Muscle layer of duodenum (tissue), 2 donors: ENCODE measurements at regions not wholly inside any gene's neighbourhood (a gene's known extent, or its start where the extent isn't known, plus 50 kb on each side); places are given as distances from the start of the nearest gene placed in this dataset.

Source experiments
- H3K27ac ChIP-seq: one replicate; pipeline ENCODE4 v1.7.0; 2013; ENCODE audit warnings: mild to moderate bottlenecking, low read length
- H3K27me3 ChIP-seq: one replicate; pipeline ENCODE4 v1.7.0; 2013; ENCODE audit warnings: low read depth, mild to moderate bottlenecking, control low read depth, low read length
- H3K36me3 ChIP-seq, 2 donors: one replicate each; pipeline ENCODE4 v1.7.0; 2013; ENCODE audit warnings: low read length in 2 of 2, control low read depth in 1 of 2, mild to moderate bottlenecking in 1 of 2; ENCODE audit not compliant: insufficient read depth in 2 of 2, control insufficient read depth in 1 of 2
- H3K4me1 ChIP-seq, 2 donors: one replicate each; pipeline ENCODE4 v1.7.0; 2013; ENCODE audit warnings: low read length in 2 of 2, mild to moderate bottlenecking in 2 of 2, control low read depth in 1 of 2, moderate library complexity in 1 of 2; ENCODE audit not compliant: insufficient read depth in 2 of 2, control insufficient read depth in 1 of 2
- H3K4me3 ChIP-seq, 2 donors: one replicate each; pipeline ENCODE4 v1.7.0; 2013; ENCODE audit warnings: low read length in 2 of 2, low read depth in 1 of 2, mild to moderate bottlenecking in 1 of 2
- H3K9me3 ChIP-seq, 2 donors: one replicate each; pipeline ENCODE4 v1.7.0; 2013; ENCODE audit warnings: low read length in 2 of 2, control low read depth in 1 of 2, mild to moderate bottlenecking in 1 of 2; ENCODE audit not compliant: control insufficient read depth in 1 of 2
- donor health status: healthy.

GRCh38 chr18:7466190-7466589 lies 100.9 kb upstream of the PTPRM start:
- H3K4me3 ChIP-seq: no peak overlapping the region
- no peak overlapping the region for H3K27ac ChIP-seq
- no peaks in the 10 kb centered on the region for H3K9me3 ChIP-seq
- peaks cover 6 to 19% of the 10 kb centered on the region in 2 donors for H3K4me1 ChIP-seq
- no peaks in the 10 kb centered on the region for H3K27me3 ChIP-seq
- no peaks in the 10 kb centered on the region for H3K36me3 ChIP-seq

GRCh38 chr18:7467708-7468466 lies 99.2 kb upstream of the PTPRM start:
- no peak overlapping the region for H3K4me3 ChIP-seq
- H3K9me3 ChIP-seq: no peaks in the 10 kb centered on the region
- H3K27me3 ChIP-seq: no peaks in the 10 kb centered on the region
- H3K36me3 ChIP-seq: no peaks in the 10 kb centered on the region
- no peak overlapping the region for H3K27ac ChIP-seq
- H3K4me1 ChIP-seq: peaks cover 6 to 15% of the 10 kb centered on the region in 2 donors

GRCh38 chr18:7470101-7470500 lies 97.0 kb upstream of the PTPRM start:
- Histone ChIP-seq H3K27ac (no peak overlapping the region), H3K36me3 (no peaks in the 10 kb centered on the region), H3K27me3 (no peaks in the 10 kb centered on the region), H3K4me3 (no peak overlapping the region), H3K9me3 (no peaks in the 10 kb centered on the region), H3K4me1 (no peaks in the 10 kb centered on the region)

GRCh38 chr18:7470503-7470902 lies 96.6 kb upstream of the PTPRM start:
- H3K9me3 ChIP-seq: no peaks in the 10 kb centered on the region
- H3K4me1 ChIP-seq: no peaks in the 10 kb centered on the region
- H3K27ac ChIP-seq: no peak overlapping the region
- H3K4me3 ChIP-seq: no peak overlapping the region
- H3K36me3 ChIP-seq: no peaks in the 10 kb centered on the region
- H3K27me3 ChIP-seq: no peaks in the 10 kb centered on the region

GRCh38 chr18:7476386-7476785 lies 90.7 kb upstream of the PTPRM start:
- Histone ChIP-seq H3K4me3 (no peak overlapping the region), H3K4me1 (no peaks in the 10 kb centered on the region), H3K27me3 (no peaks in the 10 kb centered on the region), H3K36me3 (no peaks in the 10 kb centered on the region), H3K27ac (no peak overlapping the region), H3K9me3 (no peaks in the 10 kb centered on the region)

GRCh38 chr18:7479756-7480155 lies 87.4 kb upstream of the PTPRM start:
- no peaks in the 10 kb centered on the region for H3K4me1 ChIP-seq
- no peaks in the 10 kb centered on the region for H3K9me3 ChIP-seq
- H3K36me3 ChIP-seq: no peaks in the 10 kb centered on the region
- no peak overlapping the region for H3K4me3 ChIP-seq
- H3K27me3 ChIP-seq: no peaks in the 10 kb centered on the region
- no peak overlapping the region for H3K27ac ChIP-seq

- H3K4me3 ChIP-seq: no peak overlapping the region
- no peaks in the 10 kb centered on the region for H3K9me3 ChIP-seq
- H3K4me1 ChIP-seq: no peaks in the 10 kb centered on the region
- H3K36me3 ChIP-seq: no peaks in the 10 kb centered on the region
- no peak overlapping the region for H3K27ac ChIP-seq
- no peaks in the 10 kb centered on the region for H3K27me3 ChIP-seq
Measured at GRCh38 chr18:7480879-7481278, 86.2 kb upstream of the PTPRM start.

GRCh38 chr18:7482342-7482741 lies 84.8 kb upstream of the PTPRM start:
- Histone ChIP-seq H3K27me3 (no peaks in the 10 kb centered on the region), H3K27ac (no peak overlapping the region), H3K4me3 (no peak overlapping the region), H3K4me1 (no peaks in the 10 kb centered on the region), H3K36me3 (no peaks in the 10 kb centered on the region), H3K9me3 (no peaks in the 10 kb centered on the region)

GRCh38 chr18:7485616-7486015 lies 81.5 kb upstream of the PTPRM start:
- Histone ChIP-seq H3K4me1 (no peaks in the 10 kb centered on the region), H3K27ac (no peak overlapping the region), H3K36me3 (no peaks in the 10 kb centered on the region)

GRCh38 chr18:7488571-7488970 lies 78.5 kb upstream of the PTPRM start:
- no peaks in the 10 kb centered on the region for H3K27me3 ChIP-seq
- H3K27ac ChIP-seq: no peak overlapping the region
- no peaks in the 10 kb centered on the region for H3K36me3 ChIP-seq
- H3K4me3 ChIP-seq: no peak overlapping the region
- H3K9me3 ChIP-seq: no peaks in the 10 kb centered on the region
- H3K4me1 ChIP-seq: no peaks in the 10 kb centered on the region

More at GRCh38 chr18:7485616-7486015, 81.5 kb upstream of the PTPRM start:
- Histone ChIP-seq H3K4me3 (no peak overlapping the region), H3K27me3 (no peaks in the 10 kb centered on the region), H3K9me3 (no peaks in the 10 kb centered on the region)

GRCh38 chr18:7490104-7490503 lies 77.0 kb upstream of the PTPRM start:
- Histone ChIP-seq H3K27me3 (no peaks in the 10 kb centered on the region), H3K9me3 (no peaks in the 10 kb centered on the region), H3K27ac (no peak overlapping the region), H3K4me1 (no peaks in the 10 kb centered on the region), H3K36me3 (no peaks in the 10 kb centered on the region), H3K4me3 (no peak overlapping the region)

- H3K4me3 ChIP-seq: no peak overlapping the region
- H3K27ac ChIP-seq: no peak overlapping the region
- no peaks in the 10 kb centered on the region for H3K36me3 ChIP-seq
- H3K27me3 ChIP-seq: no peaks in the 10 kb centered on the region
- H3K9me3 ChIP-seq: no peaks in the 10 kb centered on the region
- no peaks in the 10 kb centered on the region for H3K4me1 ChIP-seq
Measured at GRCh38 chr18:7492385-7492784, 74.7 kb upstream of the PTPRM start.
